ENCODE measurements at regions not wholly inside any gene's neighbourhood (a gene's known extent, or its start where the extent isn't known, plus 50 kb on each side); places are given as distances from the start of the nearest gene placed in this dataset.

DNA sequence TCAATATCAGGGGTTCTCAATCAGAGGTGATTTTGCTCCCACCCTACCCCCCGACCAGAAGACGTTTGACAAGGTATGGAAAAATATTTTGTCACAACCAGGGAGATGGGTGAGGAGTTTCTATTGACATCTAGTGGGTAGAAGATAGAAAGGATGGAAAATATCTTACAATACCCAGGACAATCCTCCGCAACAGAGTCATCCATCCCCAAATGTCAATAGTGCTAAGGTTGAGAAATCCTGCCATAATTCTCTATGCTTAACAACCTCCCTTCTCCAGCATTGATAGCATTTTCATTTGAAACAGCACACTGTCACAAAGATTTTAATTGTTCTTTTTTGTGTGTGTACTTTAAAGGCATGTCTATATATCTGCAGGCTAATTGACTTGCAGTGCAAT lies 890.5 kb downstream of the PDHA2 start:
- no peaks in the 10 kb centered on the region for H3K36me3 Mint-ChIP-seq (ENCODE audit: insufficient read depth, unreplicated experiment)
- no peaks in the 10 kb centered on the region for H3K4me1 ChIP-seq
- H3K4me3 Mint-ChIP-seq (ENCODE audit: unreplicated experiment) = no peak overlapping the region
- POLR2A ChIA-PET = no interaction called here
- no peak overlapping the region for H3K27ac Mint-ChIP-seq (ENCODE audit: unreplicated experiment)
- DNase-seq = no peak
- no peaks in the 10 kb centered on the region for H3K4me1 Mint-ChIP-seq (ENCODE audit: low read depth, unreplicated experiment)
- BruUV-seq (replicated peaks) = no TSS peak
- H3K27me3 Mint-ChIP-seq (ENCODE audit: insufficient read depth, unreplicated experiment) = no peaks in the 10 kb centered on the region
- CTCF ChIA-PET = no interaction called here
- H3K9me3 ChIP-seq = no peaks in the 10 kb centered on the region; the same call in 1 of the 2 replicates
- TF ChIP-seq, protein P1, sequence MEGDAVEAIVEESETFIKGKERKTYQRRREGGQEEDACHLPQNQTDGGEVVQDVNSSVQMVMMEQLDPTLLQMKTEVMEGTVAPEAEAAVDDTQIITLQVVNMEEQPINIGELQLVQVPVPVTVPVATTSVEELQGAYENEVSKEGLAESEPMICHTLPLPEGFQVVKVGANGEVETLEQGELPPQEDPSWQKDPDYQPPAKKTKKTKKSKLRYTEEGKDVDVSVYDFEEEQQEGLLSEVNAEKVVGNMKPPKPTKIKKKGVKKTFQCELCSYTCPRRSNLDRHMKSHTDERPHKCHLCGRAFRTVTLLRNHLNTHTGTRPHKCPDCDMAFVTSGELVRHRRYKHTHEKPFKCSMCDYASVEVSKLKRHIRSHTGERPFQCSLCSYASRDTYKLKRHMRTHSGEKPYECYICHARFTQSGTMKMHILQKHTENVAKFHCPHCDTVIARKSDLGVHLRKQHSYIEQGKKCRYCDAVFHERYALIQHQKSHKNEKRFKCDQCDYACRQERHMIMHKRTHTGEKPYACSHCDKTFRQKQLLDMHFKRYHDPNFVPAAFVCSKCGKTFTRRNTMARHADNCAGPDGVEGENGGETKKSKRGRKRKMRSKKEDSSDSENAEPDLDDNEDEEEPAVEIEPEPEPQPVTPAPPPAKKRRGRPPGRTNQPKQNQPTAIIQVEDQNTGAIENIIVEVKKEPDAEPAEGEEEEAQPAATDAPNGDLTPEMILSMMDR (IDR thresholded peaks at IDR 0.05; ENCODE audit: insufficient read depth in 1 of 2, low read depth in 1 of 2, low read length in 1 of 2, severe bottlenecking in 1 of 2, unreplicated experiment in 1 of 2) = no peak
- no peaks in the 10 kb centered on the region for H3K36me3 ChIP-seq (ENCODE audit: control insufficient read depth, insufficient read depth, low read length)
- H3K27me3 ChIP-seq (replicated peaks; ENCODE audit: control insufficient read depth, insufficient read depth, low read length) = no peaks in the 10 kb centered on the region
- H3K4me3 ChIP-seq (ENCODE audit: low read depth, low read length) = no peak overlapping the region
- H3K9me3 Mint-ChIP-seq (ENCODE audit: unreplicated experiment) = peaks cover 23% of the 10 kb centered on the region
- intact Hi-C loops (cut with micrococcal nuclease; ENCODE audit: unreplicated experiment) = no loop called here

DNA sequence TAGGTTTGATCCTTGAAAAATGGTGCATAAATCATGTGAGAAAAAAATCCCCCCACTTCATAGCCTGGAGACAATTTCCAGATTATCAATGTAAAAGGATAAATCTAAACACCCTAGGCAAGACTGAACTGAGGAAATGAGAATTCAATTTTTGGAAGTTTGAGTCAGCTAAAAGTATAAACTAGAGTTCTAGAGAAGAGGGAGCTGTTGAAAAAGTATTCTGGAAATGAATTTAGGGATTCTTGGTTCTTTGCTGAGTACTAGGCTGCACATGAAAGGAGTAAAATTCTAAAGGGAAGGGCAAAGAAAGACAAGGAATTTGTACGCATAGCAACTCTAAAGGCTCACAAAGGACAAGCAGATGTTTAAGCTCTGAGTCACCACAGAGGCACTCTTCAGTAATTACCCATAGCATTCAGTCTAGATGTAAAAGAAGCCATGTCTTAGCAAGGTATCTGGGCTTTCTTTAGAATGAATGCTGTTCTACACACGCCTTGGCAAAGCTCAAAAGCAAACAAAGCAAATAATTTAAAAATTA lies 896.5 kb downstream of the PDHA2 start:
- POLR2A ChIA-PET = no interaction called here
- no peaks in the 10 kb centered on the region for H3K36me3 Mint-ChIP-seq (ENCODE audit: insufficient read depth, unreplicated experiment)
- Histone ChIP-seq H3K4me1 (peaks cover 13% of the 10 kb centered on the region; the same call in 1 of the 2 replicates), H3K4me3 (ENCODE audit: low read depth, low read length) (no peak overlapping the region), H3K36me3 (ENCODE audit: control insufficient read depth, insufficient read depth, low read length) (no peaks in the 10 kb centered on the region), H3K9me3 (peaks cover 8% of the 10 kb centered on the region; the same call in 1 of the 2 replicates), H3K27me3 (replicated peaks; ENCODE audit: control insufficient read depth, insufficient read depth, low read length) (no peaks in the 10 kb centered on the region)
- peaks cover 32% of the 10 kb centered on the region for H3K9me3 Mint-ChIP-seq (ENCODE audit: unreplicated experiment)
- no peaks in the 10 kb centered on the region for H3K27me3 Mint-ChIP-seq (ENCODE audit: insufficient read depth, unreplicated experiment)
- DNase-seq = peak in 1 of 2 experiments; percentile 36
- BruUV-seq (replicated peaks) = no TSS peak
- H3K27ac Mint-ChIP-seq (ENCODE audit: unreplicated experiment) = peak overlapping the region; percentile 51
- peaks cover 6% of the 10 kb centered on the region for H3K4me1 Mint-ChIP-seq (ENCODE audit: low read depth, unreplicated experiment)
- intact Hi-C loops (cut with micrococcal nuclease; ENCODE audit: unreplicated experiment) = no loop called here
- CTCF ChIA-PET = no interaction called here
- H3K4me3 Mint-ChIP-seq (ENCODE audit: unreplicated experiment) = no peak overlapping the region
- TF ChIP-seq, protein P1 (IDR thresholded peaks at IDR 0.05; ENCODE audit: insufficient read depth in 1 of 2, low read depth in 1 of 2, low read length in 1 of 2, severe bottlenecking in 1 of 2, unreplicated experiment in 1 of 2) = no peak

DNA sequence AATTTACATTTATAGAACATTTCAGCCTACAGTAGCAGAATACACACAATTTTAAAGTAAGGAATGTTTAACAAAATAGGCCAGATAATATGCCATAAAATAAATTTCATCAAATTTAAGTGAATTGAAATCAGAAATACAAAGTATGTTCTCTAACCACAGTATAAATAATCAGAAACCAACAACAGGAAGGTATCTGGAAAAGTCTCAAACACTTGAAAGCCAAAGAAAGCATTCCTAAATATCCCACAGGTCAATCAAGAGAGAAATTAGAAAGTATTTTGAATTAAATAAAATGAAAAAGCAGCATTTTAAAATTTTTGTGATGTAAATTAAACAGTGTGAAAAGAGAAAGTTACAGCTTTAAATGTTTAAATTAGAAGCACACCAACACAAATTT lies 899.2 kb downstream of the PDHA2 start:
- no peaks in the 10 kb centered on the region for H3K27me3 Mint-ChIP-seq (ENCODE audit: insufficient read depth, unreplicated experiment)
- no peak overlapping the region for H3K27ac Mint-ChIP-seq (ENCODE audit: unreplicated experiment)
- no peak overlapping the region for H3K4me3 Mint-ChIP-seq (ENCODE audit: unreplicated experiment)
- intact Hi-C loops (cut with micrococcal nuclease; ENCODE audit: unreplicated experiment) = no loop called here
- Histone ChIP-seq H3K9me3 (peaks cover 8% of the 10 kb centered on the region; the same call in 1 of the 2 replicates), H3K4me3 (ENCODE audit: low read depth, low read length) (no peak overlapping the region), H3K4me1 (peaks cover 13% of the 10 kb centered on the region; the same call in 1 of the 2 replicates), H3K27me3 (replicated peaks; ENCODE audit: control insufficient read depth, insufficient read depth, low read length) (no peaks in the 10 kb centered on the region), H3K36me3 (ENCODE audit: control insufficient read depth, insufficient read depth, low read length) (no peaks in the 10 kb centered on the region)
- H3K9me3 Mint-ChIP-seq (ENCODE audit: unreplicated experiment) = peaks cover 16% of the 10 kb centered on the region
- no peak for DNase-seq
- H3K36me3 Mint-ChIP-seq (ENCODE audit: insufficient read depth, unreplicated experiment) = no peaks in the 10 kb centered on the region
- ChIA-PET POLR2A (no interaction called here), CTCF (no interaction called here)
- BruUV-seq (replicated peaks) = no TSS peak
- peaks cover 6% of the 10 kb centered on the region for H3K4me1 Mint-ChIP-seq (ENCODE audit: low read depth, unreplicated experiment)
- TF ChIP-seq, protein P1 (IDR thresholded peaks at IDR 0.05; ENCODE audit: insufficient read depth in 1 of 2, low read depth in 1 of 2, low read length in 1 of 2, severe bottlenecking in 1 of 2, unreplicated experiment in 1 of 2) = no peak
